CD8-positive, alpha-beta memory T cell (primary cell): ENCODE measurements at regions not wholly inside any gene's neighbourhood (a gene's known extent, or its start where the extent isn't known, plus 50 kb on each side); places are given as distances from the start of the nearest gene placed in this dataset.

Experiments used
- CTCF ChIA-PET: fragments of 350-600 bp; sonication (Branson Sonifier 250); formaldehyde crosslinking; loops from one replicate; lab custom pipeline; 2021; ENCODE audit warnings: antibody characterized with exemption; lab: Charles Lee
- POLR2A ChIA-PET: fragments of 350-600 bp; sonication (Branson Sonifier 250); formaldehyde crosslinking; loops from one replicate; lab custom pipeline; 2021; ENCODE audit warnings: antibody characterized with exemption; lab: Charles Lee
- DNase-seq, 5 donors: peaks; one replicate each; pipeline versions ENCODE4 v3.0.0 to v3.0.0-alpha.2; 2020 to 2022; ENCODE audit warnings: mixed read lengths in 1 of 5
- H3K27ac ChIP-seq: one replicate; pipeline ENCODE4 v1.7.0; 2013; ENCODE audit warnings: low read depth, mild to moderate bottlenecking, low read length, moderate library complexity
- H3K27me3 ChIP-seq: 2 replicates; pipeline ENCODE4 v1.7.0; 2013; ENCODE audit warnings: low read length, mild to moderate bottlenecking; ENCODE audit not compliant: insufficient read depth, poor library complexity, severe bottlenecking
- H3K36me3 ChIP-seq: 2 replicates; pipeline ENCODE4 v1.7.0; 2013; ENCODE audit warnings: mild to moderate bottlenecking, low read length, moderate library complexity; ENCODE audit not compliant: insufficient read depth
- H3K4me1 ChIP-seq: 2 replicates; pipeline ENCODE4 v1.7.0; 2013; ENCODE audit warnings: mild to moderate bottlenecking, low read length, moderate library complexity; ENCODE audit not compliant: insufficient read depth
- H3K4me3 ChIP-seq: 2 replicates; pipeline ENCODE4 v1.7.0; 2013; ENCODE audit warnings: mild to moderate bottlenecking, low read length
- H3K9me3 ChIP-seq: 2 replicates; pipeline ENCODE4 v1.7.0; 2013; ENCODE audit warnings: mild to moderate bottlenecking, low read length
- H3K27ac Mint-ChIP-seq, 8 donors: one replicate each; pipeline ENCODE4 v1.8.0; 2020 to 2021; ENCODE audit warnings: mixed read lengths in 8 of 8, mild to moderate bottlenecking in 6 of 8, inconsistent platforms in 3 of 8, moderate library complexity in 3 of 8
- H3K27me3 Mint-ChIP-seq, 2 donors: one replicate each; pipeline ENCODE4 v1.8.0; 2020 to 2021; ENCODE audit warnings: mixed read lengths in 2 of 2, mild to moderate bottlenecking in 1 of 2, moderate library complexity in 1 of 2
- H3K36me3 Mint-ChIP-seq, 3 donors: one replicate each; pipeline ENCODE4 v1.8.0; 2020 to 2021; ENCODE audit warnings: mixed read lengths in 3 of 3, inconsistent platforms in 1 of 3, mild to moderate bottlenecking in 1 of 3
- H3K4me1 Mint-ChIP-seq, 3 donors: one replicate each; pipeline ENCODE4 v1.8.0; 2020 to 2021; ENCODE audit warnings: mixed read lengths in 3 of 3, inconsistent platforms in 1 of 3, mild to moderate bottlenecking in 1 of 3
- H3K4me3 Mint-ChIP-seq, 7 donors: one replicate each; pipeline ENCODE4 v1.8.0; 2020 to 2021; ENCODE audit warnings: mixed read lengths in 7 of 7, mild to moderate bottlenecking in 6 of 7, moderate library complexity in 4 of 7, inconsistent platforms in 2 of 7
- H3K9me3 Mint-ChIP-seq, 5 donors: one replicate each; pipeline ENCODE4 v1.8.0; 2020 to 2022; ENCODE audit warnings: mixed read lengths in 5 of 5, mild to moderate bottlenecking in 3 of 5, moderate library complexity in 2 of 5, inconsistent platforms in 1 of 5

DNA sequence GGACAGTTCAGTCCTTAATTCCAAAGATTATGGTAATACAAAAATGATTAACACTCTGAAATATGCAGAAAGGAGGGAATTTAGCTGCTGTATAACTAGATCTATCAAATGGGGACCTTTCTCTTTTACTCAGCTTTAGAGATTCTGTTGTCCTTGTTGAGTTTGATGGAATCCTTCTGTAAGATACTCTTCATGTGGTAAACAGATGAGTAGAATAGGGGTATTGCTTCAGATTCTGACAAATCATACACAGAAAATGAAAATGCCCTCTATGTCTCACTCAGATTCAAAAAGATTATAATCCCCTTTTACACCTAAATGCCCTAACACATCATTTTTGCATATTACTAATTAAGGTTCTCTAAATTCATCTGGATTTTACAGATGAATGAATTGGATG is 50.7 kb downstream of the ARHGAP35 start:
- Mint-ChIP-seq H3K27ac (peak overlapping the region in 6 of 8 donors; percentile 20 to 86 (median 29)), H3K27me3 (no peaks in the 10 kb centered on the region), H3K9me3 (no peaks in the 10 kb centered on the region), H3K36me3 (peaks cover 0 to 6% (median 4%) of the 10 kb centered on the region in 3 donors), H3K4me1 (peaks cover 53 to 80% (median 74%) of the 10 kb centered on the region in 3 donors), H3K4me3 (no peak overlapping the region)
- Histone ChIP-seq H3K9me3 (no peaks in the 10 kb centered on the region), H3K4me3 (no peak overlapping the region), H3K36me3 (no peaks in the 10 kb centered on the region), H3K27ac (no peak overlapping the region), H3K4me1 (peaks cover 23% of the 10 kb centered on the region), H3K27me3 (no peaks in the 10 kb centered on the region)
- DNase-seq = no peak
- POLR2A ChIA-PET = no interaction called here
- CTCF ChIA-PET = interaction anchor here (0.6 kb wide), 1 partner anchor 167 kb away, joined by 3 read pairs; no protein-coding TSS in a partner anchor

GRCh38 chr19:46913198-46913851 is 52.5 kb downstream of the ARHGAP35 start:
- H3K4me3 Mint-ChIP-seq = peak overlapping the region in 5 of 7 donors; percentile 4 to 61 (median 7)
- peaks cover 58 to 88% (median 78%) of the 10 kb centered on the region in 3 donors for H3K4me1 Mint-ChIP-seq
- H3K36me3 Mint-ChIP-seq = peaks cover 0 to 9% (median 4%) of the 10 kb centered on the region in 3 donors

GRCh38 chr19:46913852-46914430 is 53.1 kb downstream of the ARHGAP35 start:
- Histone ChIP-seq H3K27me3 (no peaks in the 10 kb centered on the region), H3K4me3 (no peak overlapping the region), H3K4me1 (peaks cover 23% of the 10 kb centered on the region), H3K9me3 (no peaks in the 10 kb centered on the region), H3K27ac (no peak overlapping the region), H3K36me3 (peaks cover 5% of the 10 kb centered on the region)
- H3K27ac Mint-ChIP-seq = peak overlapping the region in 6 of 8 donors; percentile 10 to 86 (median 54)
- peaks cover 55 to 88% (median 78%) of the 10 kb centered on the region in 3 donors for H3K4me1 Mint-ChIP-seq
- H3K4me3 Mint-ChIP-seq = peak overlapping the region in 5 of 7 donors; percentile 4 to 61 (median 5)
- ChIA-PET POLR2A (interaction anchor here (0.7 to 1.8 kb wide), 2 partner anchors 11 to 1205 kb away, joined by 3 read pairs; no protein-coding TSS in a partner anchor), CTCF (interaction anchor here (1.2 kb wide), 1 partner anchor 12 kb away, joined by 3 read pairs; no protein-coding TSS in a partner anchor)
- peak in 1 of 5 donors; percentile 11 for DNase-seq
- H3K27me3 Mint-ChIP-seq = no peaks in the 10 kb centered on the region
- H3K36me3 Mint-ChIP-seq = peaks cover 0 to 15% (median 8%) of the 10 kb centered on the region in 3 donors
- H3K9me3 Mint-ChIP-seq = no peaks in the 10 kb centered on the region

More at GRCh38 chr19:46913198-46913851, 52.5 kb downstream of the ARHGAP35 start:
- Histone ChIP-seq H3K9me3 (no peaks in the 10 kb centered on the region), H3K27me3 (no peaks in the 10 kb centered on the region), H3K4me1 (peaks cover 23% of the 10 kb centered on the region), H3K27ac (no peak overlapping the region), H3K36me3 (no peaks in the 10 kb centered on the region), H3K4me3 (no peak overlapping the region)
- no peaks in the 10 kb centered on the region for H3K9me3 Mint-ChIP-seq
- ChIA-PET CTCF (interaction anchor here (1.2 kb wide), 1 partner anchor 12 kb away, joined by 3 read pairs; no protein-coding TSS in a partner anchor), POLR2A (interaction anchor here (0.6 to 1.8 kb wide), 3 partner anchors 12 to 1204 kb away, joined by 3 to 4 read pairs (median 3); no protein-coding TSS in a partner anchor)
- H3K27ac Mint-ChIP-seq = peak overlapping the region in 6 of 8 donors; percentile 35 to 86 (median 54)
- H3K27me3 Mint-ChIP-seq = no peaks in the 10 kb centered on the region
- DNase-seq = no peak

GRCh38 chr19:46915386-46915785 is 54.6 kb downstream of the ARHGAP35 start:
- Histone ChIP-seq H3K27me3 (no peaks in the 10 kb centered on the region), H3K4me3 (no peak overlapping the region), H3K4me1 (peaks cover 17% of the 10 kb centered on the region), H3K27ac (no peak overlapping the region), H3K36me3 (peaks cover 18% of the 10 kb centered on the region), H3K9me3 (no peaks in the 10 kb centered on the region)
- POLR2A ChIA-PET = interaction anchor here (0.6 kb wide), 1 partner anchor 329 kb away, joined by 3 read pairs; no protein-coding TSS in a partner anchor
- CTCF ChIA-PET = no interaction called here
- peaks cover 0 to 29% (median 13%) of the 10 kb centered on the region in 3 donors for H3K36me3 Mint-ChIP-seq
- H3K4me1 Mint-ChIP-seq = peaks cover 50 to 87% (median 77%) of the 10 kb centered on the region in 3 donors
- no peak overlapping the region for H3K4me3 Mint-ChIP-seq
- no peak for DNase-seq
- no peaks in the 10 kb centered on the region for H3K9me3 Mint-ChIP-seq
- no peaks in the 10 kb centered on the region for H3K27me3 Mint-ChIP-seq
- no peak overlapping the region for H3K27ac Mint-ChIP-seq

GRCh38 chr19:46917002-46917401 is 56.2 kb downstream of the ARHGAP35 start:
- no peak overlapping the region for H3K4me3 Mint-ChIP-seq
- Histone ChIP-seq H3K4me1 (peaks cover 17% of the 10 kb centered on the region), H3K27ac (no peak overlapping the region), H3K9me3 (no peaks in the 10 kb centered on the region), H3K27me3 (no peaks in the 10 kb centered on the region), H3K4me3 (no peak overlapping the region), H3K36me3 (peaks cover 22% of the 10 kb centered on the region)
- ChIA-PET POLR2A (no interaction called here), CTCF (no interaction called here)
- peaks cover 4 to 42% (median 13%) of the 10 kb centered on the region in 3 donors for H3K36me3 Mint-ChIP-seq
- no peaks in the 10 kb centered on the region for H3K9me3 Mint-ChIP-seq
- DNase-seq = no peak
- no peaks in the 10 kb centered on the region for H3K27me3 Mint-ChIP-seq
- H3K27ac Mint-ChIP-seq = peak overlapping the region in 1 of 8 donors; percentile 31
- H3K4me1 Mint-ChIP-seq = peaks cover 47 to 85% (median 71%) of the 10 kb centered on the region in 3 donors

DNA sequence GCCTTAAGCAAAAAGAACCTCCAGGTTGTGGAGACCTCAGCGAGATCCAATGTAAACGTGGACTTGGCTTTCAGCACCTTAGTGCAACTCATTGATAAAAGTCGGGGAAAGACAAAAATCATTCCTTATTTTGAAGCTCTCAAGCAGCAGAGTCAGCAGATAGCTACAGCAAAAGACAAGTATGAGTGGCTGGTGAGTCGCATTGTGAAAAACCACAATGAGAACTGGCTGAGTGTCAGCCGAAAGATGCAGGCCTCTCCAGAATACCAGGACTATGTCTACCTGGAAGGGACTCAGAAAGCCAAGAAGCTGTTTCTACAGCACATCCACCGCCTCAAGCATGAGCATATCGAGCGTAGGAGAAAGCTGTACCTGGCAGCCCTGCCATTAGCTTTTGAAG is 58.5 kb downstream of the ARHGAP35 start:
- Mint-ChIP-seq H3K9me3 (no peaks in the 10 kb centered on the region), H3K27me3 (no peaks in the 10 kb centered on the region), H3K27ac (peak overlapping the region in 1 of 8 donors; percentile 33), H3K4me3 (no peak overlapping the region), H3K36me3 (peaks cover 4 to 52% (median 20%) of the 10 kb centered on the region in 3 donors), H3K4me1 (peaks cover 45 to 82% (median 71%) of the 10 kb centered on the region in 3 donors)
- ChIA-PET CTCF (interaction anchor here (0.8 to 1.0 kb wide), 3 partner anchors 35 to 94 kb away, joined by 3 to 4 read pairs (median 3); no protein-coding TSS in a partner anchor), POLR2A (no interaction called here)
- peaks cover 5% of the 10 kb centered on the region for H3K4me1 ChIP-seq
- no peak overlapping the region for H3K27ac ChIP-seq
- H3K36me3 ChIP-seq = peaks cover 22% of the 10 kb centered on the region
- DNase-seq = no peak
- H3K27me3 ChIP-seq = no peaks in the 10 kb centered on the region
- no peak overlapping the region for H3K4me3 ChIP-seq
- no peaks in the 10 kb centered on the region for H3K9me3 ChIP-seq

GRCh38 chr19:46920362-46920761 is 59.6 kb downstream of the ARHGAP35 start:
- H3K27me3 ChIP-seq = no peaks in the 10 kb centered on the region
- H3K36me3 ChIP-seq = peaks cover 22% of the 10 kb centered on the region
- no peaks in the 10 kb centered on the region for H3K9me3 ChIP-seq
- no peak overlapping the region for H3K27ac ChIP-seq
- H3K27ac Mint-ChIP-seq = no peak overlapping the region
- ChIA-PET POLR2A (no interaction called here), CTCF (interaction anchor here (0.9 kb wide), 1 partner anchor 12 kb away, joined by 3 read pairs; no protein-coding TSS in a partner anchor)
- H3K4me3 ChIP-seq = no peak overlapping the region
- peaks cover 48 to 82% (median 73%) of the 10 kb centered on the region in 3 donors for H3K4me1 Mint-ChIP-seq
- no peaks in the 10 kb centered on the region for H3K9me3 Mint-ChIP-seq
- peaks cover 4 to 56% (median 20%) of the 10 kb centered on the region in 3 donors for H3K36me3 Mint-ChIP-seq
- no peak overlapping the region for H3K4me3 Mint-ChIP-seq
- no peaks in the 10 kb centered on the region for H3K27me3 Mint-ChIP-seq
- peaks cover 15% of the 10 kb centered on the region for H3K4me1 ChIP-seq
- DNase-seq = no peak
